ENCODE measurements at regions not wholly inside any gene's neighbourhood (a gene's known extent, or its start where the extent isn't known, plus 50 kb on each side); places are given as distances from the start of the nearest gene placed in this dataset.

- H3K27ac ChIP-seq (ENCODE audit: low read length): no peak overlapping the region
- no peak overlapping the region for H3K4me2 ChIP-seq (ENCODE audit: low read depth, low read length, poor library complexity, severe bottlenecking)
- no peak for DNase-seq
- no peaks in the 10 kb centered on the region for H3K27me3 ChIP-seq (ENCODE audit: low read length)
- H3K4me1 ChIP-seq (ENCODE audit: low read length): no peaks in the 10 kb centered on the region
- H3K36me3 ChIP-seq (ENCODE audit: insufficient read depth, low read length): no peaks in the 10 kb centered on the region
- H3K9ac ChIP-seq (ENCODE audit: low read length): no peak overlapping the region
- no peak overlapping the region for H3K4me3 ChIP-seq (ENCODE audit: low read length)
- no peaks in the 10 kb centered on the region for H3K9me3 ChIP-seq (ENCODE audit: low read length)
- no peak overlapping the region for H2AFZ ChIP-seq (ENCODE audit: low read length)
- no peaks in the 10 kb centered on the region for H3K79me2 ChIP-seq (ENCODE audit: low read length)
- H4K20me1 ChIP-seq (ENCODE audit: insufficient read depth, low read depth, low read length): no peaks in the 10 kb centered on the region
- H3K9me2 ChIP-seq (replicated peaks; ENCODE audit: insufficient read depth, low read length): no peaks in the 10 kb centered on the region
These were observed 670.6 kb upstream of the PKN2 start for GRCh38 chr1:88013485-88013884.

GRCh38 chr1:88014131-88014530, 669.9 kb upstream of the PKN2 start:
- no peak for DNase-seq
- Histone ChIP-seq H4K20me1 (ENCODE audit: insufficient read depth, low read depth, low read length) (no peaks in the 10 kb centered on the region), H3K9me2 (replicated peaks; ENCODE audit: insufficient read depth, low read length) (no peaks in the 10 kb centered on the region), H3K9me3 (ENCODE audit: low read length) (no peaks in the 10 kb centered on the region), H3K4me2 (ENCODE audit: low read depth, low read length, poor library complexity, severe bottlenecking) (no peak overlapping the region), H3K27ac (ENCODE audit: low read length) (no peak overlapping the region), H3K9ac (ENCODE audit: low read length) (no peak overlapping the region), H2AFZ (ENCODE audit: low read length) (no peak overlapping the region), H3K79me2 (ENCODE audit: low read length) (no peaks in the 10 kb centered on the region), H3K27me3 (ENCODE audit: low read length) (no peaks in the 10 kb centered on the region), H3K4me3 (ENCODE audit: low read length) (no peak overlapping the region), H3K36me3 (ENCODE audit: insufficient read depth, low read length) (no peaks in the 10 kb centered on the region), H3K4me1 (ENCODE audit: low read length) (no peaks in the 10 kb centered on the region)

DNA sequence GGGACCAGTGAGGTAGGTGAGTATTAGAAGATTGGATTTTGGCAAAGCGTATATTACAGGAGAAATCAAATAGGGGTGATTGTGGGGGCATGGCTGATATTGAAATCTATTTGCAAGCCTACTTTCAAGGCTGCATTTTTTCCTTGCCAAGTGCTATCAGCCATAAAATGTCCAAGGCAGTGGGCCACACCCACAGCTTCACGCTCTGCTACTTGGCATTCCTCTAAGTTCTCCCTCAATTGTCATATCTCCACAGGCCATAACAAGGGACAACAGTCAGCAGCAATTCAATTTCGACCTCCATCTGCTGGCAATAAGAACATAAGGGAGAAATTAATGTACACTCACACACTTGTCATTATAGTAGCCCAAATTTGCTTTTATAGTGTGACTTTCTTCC, 667.1 kb upstream of the PKN2 start:
- Histone ChIP-seq H3K27me3 (ENCODE audit: low read length) (no peaks in the 10 kb centered on the region), H3K4me2 (ENCODE audit: low read depth, low read length, poor library complexity, severe bottlenecking) (no peak overlapping the region), H3K9me2 (replicated peaks; ENCODE audit: insufficient read depth, low read length) (no peaks in the 10 kb centered on the region), H2AFZ (ENCODE audit: low read length) (no peak overlapping the region), H3K79me2 (ENCODE audit: low read length) (no peaks in the 10 kb centered on the region), H3K36me3 (ENCODE audit: insufficient read depth, low read length) (no peaks in the 10 kb centered on the region), H3K4me1 (ENCODE audit: low read length) (no peaks in the 10 kb centered on the region), H4K20me1 (ENCODE audit: insufficient read depth, low read depth, low read length) (no peaks in the 10 kb centered on the region), H3K9ac (ENCODE audit: low read length) (no peak overlapping the region), H3K9me3 (ENCODE audit: low read length) (no peaks in the 10 kb centered on the region), H3K27ac (ENCODE audit: low read length) (no peak overlapping the region), H3K4me3 (ENCODE audit: low read length) (no peak overlapping the region)
- no peak for DNase-seq

GRCh38 chr1:88021529-88021928, 662.5 kb upstream of the PKN2 start:
- H3K36me3 ChIP-seq (ENCODE audit: insufficient read depth, low read length): no peaks in the 10 kb centered on the region
- no peak overlapping the region for H3K9ac ChIP-seq (ENCODE audit: low read length)
- no peaks in the 10 kb centered on the region for H3K9me3 ChIP-seq (ENCODE audit: low read length)
- no peaks in the 10 kb centered on the region for H4K20me1 ChIP-seq (ENCODE audit: insufficient read depth, low read depth, low read length)
- no peak for DNase-seq
- H3K4me2 ChIP-seq (ENCODE audit: low read depth, low read length, poor library complexity, severe bottlenecking): no peak overlapping the region
- no peak overlapping the region for H3K27ac ChIP-seq (ENCODE audit: low read length)
- no peaks in the 10 kb centered on the region for H3K9me2 ChIP-seq (replicated peaks; ENCODE audit: insufficient read depth, low read length)
- H3K79me2 ChIP-seq (ENCODE audit: low read length): no peaks in the 10 kb centered on the region
- H3K4me1 ChIP-seq (ENCODE audit: low read length): no peaks in the 10 kb centered on the region
- no peaks in the 10 kb centered on the region for H3K27me3 ChIP-seq (ENCODE audit: low read length)
- no peak overlapping the region for H2AFZ ChIP-seq (ENCODE audit: low read length)
- H3K4me3 ChIP-seq (ENCODE audit: low read length): no peak overlapping the region

GRCh38 chr1:88022516-88022915, 661.6 kb upstream of the PKN2 start:
- no peaks in the 10 kb centered on the region for H3K4me1 ChIP-seq (ENCODE audit: low read length)
- H2AFZ ChIP-seq (ENCODE audit: low read length): no peak overlapping the region
- H3K9me3 ChIP-seq (ENCODE audit: low read length): no peaks in the 10 kb centered on the region
- H3K27ac ChIP-seq (ENCODE audit: low read length): no peak overlapping the region
- H3K79me2 ChIP-seq (ENCODE audit: low read length): no peaks in the 10 kb centered on the region
- H3K9me2 ChIP-seq (replicated peaks; ENCODE audit: insufficient read depth, low read length): no peaks in the 10 kb centered on the region
- no peak overlapping the region for H3K9ac ChIP-seq (ENCODE audit: low read length)
- H4K20me1 ChIP-seq (ENCODE audit: insufficient read depth, low read depth, low read length): no peaks in the 10 kb centered on the region
- H3K4me2 ChIP-seq (ENCODE audit: low read depth, low read length, poor library complexity, severe bottlenecking): no peak overlapping the region
- DNase-seq: no peak
- H3K4me3 ChIP-seq (ENCODE audit: low read length): no peak overlapping the region
- H3K27me3 ChIP-seq (ENCODE audit: low read length): no peaks in the 10 kb centered on the region
- no peaks in the 10 kb centered on the region for H3K36me3 ChIP-seq (ENCODE audit: insufficient read depth, low read length)

GRCh38 chr1:88029142-88029541, 654.9 kb upstream of the PKN2 start:
- DNase-seq: no peak
- H3K36me3 ChIP-seq (ENCODE audit: insufficient read depth, low read length): no peaks in the 10 kb centered on the region
- H3K27me3 ChIP-seq (ENCODE audit: low read length): no peaks in the 10 kb centered on the region
- H3K79me2 ChIP-seq (ENCODE audit: low read length): no peaks in the 10 kb centered on the region
- no peaks in the 10 kb centered on the region for H4K20me1 ChIP-seq (ENCODE audit: insufficient read depth, low read depth, low read length)
- no peaks in the 10 kb centered on the region for H3K4me1 ChIP-seq (ENCODE audit: low read length)
- H3K9me2 ChIP-seq (replicated peaks; ENCODE audit: insufficient read depth, low read length): no peaks in the 10 kb centered on the region
- H3K9ac ChIP-seq (ENCODE audit: low read length): no peak overlapping the region
- H3K9me3 ChIP-seq (ENCODE audit: low read length): no peaks in the 10 kb centered on the region
- H3K27ac ChIP-seq (ENCODE audit: low read length): no peak overlapping the region
- H3K4me2 ChIP-seq (ENCODE audit: low read depth, low read length, poor library complexity, severe bottlenecking): no peak overlapping the region
- no peak overlapping the region for H3K4me3 ChIP-seq (ENCODE audit: low read length)
- no peak overlapping the region for H2AFZ ChIP-seq (ENCODE audit: low read length)

DNA sequence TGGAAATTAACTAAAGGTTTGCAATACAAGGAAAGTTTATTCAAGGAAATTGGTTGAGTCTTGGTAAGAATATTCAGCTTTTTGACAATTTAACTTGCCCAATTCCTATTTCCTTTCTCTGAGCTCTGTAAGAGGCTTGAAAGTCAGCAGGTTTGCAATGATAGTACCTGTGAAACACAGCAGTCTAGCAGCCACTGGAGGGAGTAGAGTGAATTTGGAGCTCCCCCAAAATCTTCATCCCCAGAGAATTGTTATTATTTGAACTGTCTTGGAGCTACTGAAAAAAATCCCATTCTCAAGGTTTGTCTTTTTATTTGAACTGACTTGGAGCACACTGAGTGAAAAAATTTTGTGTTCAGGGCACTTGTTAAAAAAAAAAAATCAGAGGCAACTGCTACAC, 654.2 kb upstream of the PKN2 start:
- Histone ChIP-seq H2AFZ (ENCODE audit: low read length) (no peak overlapping the region), H3K27ac (ENCODE audit: low read length) (no peak overlapping the region), H3K4me3 (ENCODE audit: low read length) (no peak overlapping the region), H3K9me2 (replicated peaks; ENCODE audit: insufficient read depth, low read length) (no peaks in the 10 kb centered on the region), H3K4me2 (ENCODE audit: low read depth, low read length, poor library complexity, severe bottlenecking) (no peak overlapping the region), H3K9me3 (ENCODE audit: low read length) (no peaks in the 10 kb centered on the region), H3K79me2 (ENCODE audit: low read length) (no peaks in the 10 kb centered on the region), H3K9ac (ENCODE audit: low read length) (no peak overlapping the region), H3K4me1 (ENCODE audit: low read length) (no peaks in the 10 kb centered on the region), H3K36me3 (ENCODE audit: insufficient read depth, low read length) (no peaks in the 10 kb centered on the region), H4K20me1 (ENCODE audit: insufficient read depth, low read depth, low read length) (no peaks in the 10 kb centered on the region), H3K27me3 (ENCODE audit: low read length) (no peaks in the 10 kb centered on the region)
- no peak for DNase-seq

- H3K79me2 ChIP-seq (ENCODE audit: low read length): no peaks in the 10 kb centered on the region
- no peak overlapping the region for H3K9ac ChIP-seq (ENCODE audit: low read length)
- no peaks in the 10 kb centered on the region for H4K20me1 ChIP-seq (ENCODE audit: insufficient read depth, low read depth, low read length)
- H2AFZ ChIP-seq (ENCODE audit: low read length): no peak overlapping the region
- no peak overlapping the region for H3K4me2 ChIP-seq (ENCODE audit: low read depth, low read length, poor library complexity, severe bottlenecking)
- no peaks in the 10 kb centered on the region for H3K9me2 ChIP-seq (replicated peaks; ENCODE audit: insufficient read depth, low read length)
- no peaks in the 10 kb centered on the region for H3K4me1 ChIP-seq (ENCODE audit: low read length)
- no peak overlapping the region for H3K27ac ChIP-seq (ENCODE audit: low read length)
- H3K27me3 ChIP-seq (ENCODE audit: low read length): no peaks in the 10 kb centered on the region
- H3K36me3 ChIP-seq (ENCODE audit: insufficient read depth, low read length): no peaks in the 10 kb centered on the region
- DNase-seq: no peak
- no peaks in the 10 kb centered on the region; the same call in 1 of the 2 replicates for H3K9me3 ChIP-seq (ENCODE audit: low read length)
- no peak overlapping the region for H3K4me3 ChIP-seq (ENCODE audit: low read length)
These were observed 648.5 kb upstream of the PKN2 start for GRCh38 chr1:88035578-88035977.
